ENCODE measurements at regions not wholly inside any gene's neighbourhood (a gene's known extent, or its start where the extent isn't known, plus 50 kb on each side); places are given as distances from the start of the nearest gene placed in this dataset.

DNA sequence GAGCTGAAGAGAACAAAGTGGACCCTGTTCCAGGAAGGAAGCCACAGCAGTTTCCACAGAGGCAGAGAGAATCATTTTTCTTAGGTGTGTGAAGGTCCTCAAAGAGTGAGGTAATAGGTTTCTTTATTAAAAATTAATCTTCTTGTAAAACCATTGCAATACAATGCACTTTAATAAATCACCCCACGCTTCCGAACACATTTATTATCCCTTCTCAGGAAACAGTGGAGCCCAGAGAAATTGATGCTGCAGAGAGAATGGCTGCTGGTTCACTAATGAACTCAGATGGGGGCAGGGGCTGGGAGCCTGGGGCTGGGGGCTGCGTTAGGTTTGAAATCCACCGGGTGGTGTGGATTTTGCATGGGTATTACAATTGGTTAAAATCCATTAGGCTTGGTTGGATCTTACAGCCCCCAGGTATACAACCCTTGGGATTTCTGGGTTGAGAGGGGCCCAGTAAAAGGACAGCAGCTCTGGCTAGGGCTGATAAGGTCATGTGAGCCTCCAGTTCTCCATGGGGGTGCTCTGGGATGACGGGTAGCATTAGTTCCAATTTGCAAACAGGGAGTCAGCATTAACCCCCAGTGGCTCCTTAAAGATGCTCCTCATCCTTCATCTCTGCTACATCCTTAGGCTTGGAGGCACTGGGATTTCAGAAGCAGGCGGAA lies 718.1 kb upstream of the EEF2KMT start:
- TF ChIP-seq YY1 (IDR thresholded peaks at IDR 0.05; ENCODE audit: low read depth), result no peak
- no peak for TF ChIP-seq REST (IDR thresholded peaks at IDR 0.05; ENCODE audit: low read depth)
- TF ChIP-seq TAF1 (IDR thresholded peaks at IDR 0.05; ENCODE audit: low read depth), result no peak
- no peak for TF ChIP-seq EP300 (IDR thresholded peaks at IDR 0.05; ENCODE audit: borderline replicate concordance)
- TF ChIP-seq TEAD4 (IDR thresholded peaks at IDR 0.05), result no peak
- TF ChIP-seq USF1 (IDR thresholded peaks at IDR 0.05), result no peak
- no peak for TF ChIP-seq CREB1 (IDR thresholded peaks at IDR 0.05; ENCODE audit: low read depth)
- no peak for TF ChIP-seq TCF12 (IDR thresholded peaks at IDR 0.05; ENCODE audit: low read depth)

All from Ishikawa (cell line).